ENCODE measurements at regions not wholly inside any gene's neighbourhood (a gene's known extent, or its start where the extent isn't known, plus 50 kb on each side); places are given as distances from the start of the nearest gene placed in this dataset.

DNA sequence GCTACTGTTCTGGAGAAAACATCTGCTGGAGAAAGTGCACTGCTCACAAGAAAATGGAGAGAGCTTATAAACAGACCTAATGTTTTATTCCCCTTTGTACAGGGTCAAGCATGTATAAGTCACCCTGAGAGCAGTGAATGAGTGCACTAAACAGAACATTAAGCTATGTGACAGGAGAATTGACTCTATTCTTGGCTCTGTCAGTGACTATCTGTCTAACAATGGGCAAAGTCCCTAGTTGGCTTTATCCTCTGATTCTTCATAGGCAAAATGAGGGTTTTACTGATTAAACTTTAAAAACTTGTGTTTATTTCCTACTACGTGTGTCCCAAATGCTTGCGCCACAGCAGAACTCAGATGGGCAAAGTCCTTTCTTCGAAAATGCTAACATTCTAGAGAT, 655.1 kb upstream of the SLC39A10 start:
- Mint-ChIP-seq H3K4me1 (no peaks in the 10 kb centered on the region), H3K27ac (no peak overlapping the region), H3K9me3 (no peaks in the 10 kb centered on the region), H3K36me3 (no peaks in the 10 kb centered on the region), H3K4me3 (no peak overlapping the region)
- ATAC-seq (no peak), DNase-seq (ENCODE audit: low spot score in 2 of 2) (no peak)

GRCh38 chr2:194999771-195000170, 657.3 kb upstream of the SLC39A10 start:
- Mint-ChIP-seq H3K4me3 (no peak overlapping the region), H3K36me3 (no peaks in the 10 kb centered on the region), H3K9me3 (no peaks in the 10 kb centered on the region), H3K4me1 (no peaks in the 10 kb centered on the region), H3K27ac (no peak overlapping the region)
- ATAC-seq = no peak
- DNase-seq (ENCODE audit: low spot score in 2 of 2) = no peak

GRCh38 chr2:194992648-194993047, 664.4 kb upstream of the SLC39A10 start:
- no peaks in the 10 kb centered on the region for H3K36me3 Mint-ChIP-seq

GRCh38 chr2:194985258-194985657, 671.8 kb upstream of the SLC39A10 start:
- Mint-ChIP-seq H3K9me3 (peaks cover 23% of the 10 kb centered on the region), H3K4me1 (no peaks in the 10 kb centered on the region), H3K27ac (no peak overlapping the region), H3K4me3 (no peak overlapping the region), H3K36me3 (no peaks in the 10 kb centered on the region)
- ATAC-seq (no peak), DNase-seq (ENCODE audit: low spot score in 2 of 2) (no peak)

More at GRCh38 chr2:194992648-194993047, 664.4 kb upstream of the SLC39A10 start:
- ATAC-seq (no peak), DNase-seq (ENCODE audit: low spot score in 2 of 2) (no peak)
- H3K9me3 Mint-ChIP-seq = no peaks in the 10 kb centered on the region
- H3K4me3 Mint-ChIP-seq = no peak overlapping the region
- no peak overlapping the region for H3K27ac Mint-ChIP-seq
- H3K4me1 Mint-ChIP-seq = no peaks in the 10 kb centered on the region

DNA sequence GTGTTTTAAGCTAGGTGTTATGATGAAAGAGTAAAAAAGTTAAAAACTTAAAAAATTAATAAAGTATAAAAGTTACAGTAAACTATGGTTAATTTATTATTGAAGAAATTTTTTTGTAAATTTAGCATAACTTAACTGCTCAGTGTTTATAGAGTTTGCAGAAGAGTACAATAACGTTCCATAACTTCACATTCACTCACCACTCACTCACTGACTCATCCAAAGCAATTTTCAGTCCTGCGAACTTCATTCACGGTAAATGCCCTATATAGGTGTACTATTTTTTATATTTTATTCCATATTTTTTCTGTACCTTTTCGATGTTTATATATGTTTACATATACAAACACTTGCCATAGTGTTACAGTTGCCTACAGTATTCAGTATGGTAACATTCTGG, 694.8 kb upstream of the SLC39A10 start:
- no peaks in the 10 kb centered on the region for H3K4me1 Mint-ChIP-seq
- no peak for ATAC-seq
- H3K9me3 Mint-ChIP-seq = peaks cover 4% of the 10 kb centered on the region
- H3K4me3 Mint-ChIP-seq = no peak overlapping the region
- no peak overlapping the region for H3K27ac Mint-ChIP-seq
- no peaks in the 10 kb centered on the region for H3K36me3 Mint-ChIP-seq
- DNase-seq (ENCODE audit: low spot score in 2 of 2) = no peak

GRCh38 chr2:194954218-194954617, 702.8 kb upstream of the SLC39A10 start:
- Mint-ChIP-seq H3K27ac (no peak overlapping the region), H3K4me3 (no peak overlapping the region), H3K4me1 (no peaks in the 10 kb centered on the region), H3K36me3 (no peaks in the 10 kb centered on the region), H3K9me3 (peaks cover 8% of the 10 kb centered on the region)
- DNase-seq (ENCODE audit: low spot score in 2 of 2) (no peak), ATAC-seq (no peak)

DNA sequence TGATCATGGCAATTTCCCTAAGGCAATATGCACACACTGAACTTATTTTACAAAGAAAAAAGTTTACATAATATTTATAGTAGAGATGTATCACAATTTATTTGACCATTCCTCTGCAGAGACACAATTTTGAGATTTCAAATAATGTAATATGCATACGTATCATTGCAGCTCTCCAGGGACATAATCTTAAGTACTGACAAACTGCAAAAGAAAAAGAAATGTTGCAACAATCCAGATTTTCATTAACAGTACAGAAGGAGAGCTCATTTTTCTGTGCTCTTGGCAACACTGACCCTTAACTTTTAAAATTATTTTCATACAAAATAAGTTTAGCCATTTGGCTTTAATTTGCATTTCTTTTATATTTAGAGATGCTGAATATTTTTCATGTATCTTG, 710.2 kb upstream of the SLC39A10 start:
- no peaks in the 10 kb centered on the region for H3K9me3 Mint-ChIP-seq
- ATAC-seq (no peak), DNase-seq (ENCODE audit: low spot score in 2 of 2) (no peak)
- no peaks in the 10 kb centered on the region for H3K4me1 Mint-ChIP-seq
- no peak overlapping the region for H3K27ac Mint-ChIP-seq
- no peak overlapping the region for H3K4me3 Mint-ChIP-seq
- H3K36me3 Mint-ChIP-seq = no peaks in the 10 kb centered on the region

DNA sequence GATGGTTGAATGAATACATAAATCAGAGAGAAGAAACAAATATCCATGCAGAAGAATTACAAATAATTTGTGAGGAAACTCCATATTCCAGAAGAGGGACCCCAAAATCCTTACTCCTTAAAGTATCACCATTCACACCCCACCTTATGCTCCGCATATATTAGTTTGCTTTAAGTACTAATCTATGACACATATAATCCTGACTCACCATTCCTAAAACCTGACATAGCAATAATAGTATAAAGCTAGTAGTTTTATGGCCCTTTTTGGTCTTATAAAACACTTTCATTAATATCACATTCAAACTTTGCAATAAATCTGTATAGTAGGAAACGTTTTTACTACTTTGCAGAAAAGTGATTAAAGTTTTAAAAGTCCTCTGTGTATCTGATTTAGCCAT, 719.0 kb upstream of the SLC39A10 start:
- DNase-seq (ENCODE audit: low spot score in 2 of 2) = no peak
- Mint-ChIP-seq H3K9me3 (peaks cover 5% of the 10 kb centered on the region), H3K4me1 (no peaks in the 10 kb centered on the region), H3K27ac (no peak overlapping the region), H3K4me3 (no peak overlapping the region), H3K36me3 (no peaks in the 10 kb centered on the region)
- no peak for ATAC-seq

GRCh38 chr2:194927489-194927888, 729.5 kb upstream of the SLC39A10 start:
- no peaks in the 10 kb centered on the region for H3K36me3 Mint-ChIP-seq
- no peak overlapping the region for H3K27ac Mint-ChIP-seq
- H3K9me3 Mint-ChIP-seq = no peaks in the 10 kb centered on the region
- H3K4me3 Mint-ChIP-seq = no peak overlapping the region
- H3K4me1 Mint-ChIP-seq = no peaks in the 10 kb centered on the region
- no peak for DNase-seq (ENCODE audit: low spot score in 2 of 2)
- no peak for ATAC-seq

DNA sequence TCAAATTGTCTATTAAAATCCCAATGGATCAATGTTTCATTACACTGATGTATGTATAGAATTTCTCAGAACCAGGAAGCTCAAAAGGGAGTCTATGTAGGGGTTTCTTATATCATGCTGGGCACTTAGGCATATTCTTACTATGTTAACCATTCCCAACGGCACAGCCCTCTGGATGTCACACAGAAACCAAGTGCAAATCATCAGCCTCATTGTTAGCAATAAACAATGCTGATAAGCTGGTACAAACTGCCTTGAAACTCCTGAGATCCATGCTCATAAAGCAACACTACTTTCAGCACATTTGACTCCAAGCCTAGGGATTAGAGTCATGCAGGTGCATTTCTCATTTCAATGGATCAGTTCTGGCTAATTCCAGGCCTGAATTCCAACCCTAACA, 730.2 kb upstream of the SLC39A10 start:
- Mint-ChIP-seq H3K4me3 (no peak overlapping the region), H3K36me3 (no peaks in the 10 kb centered on the region), H3K9me3 (no peaks in the 10 kb centered on the region), H3K27ac (no peak overlapping the region), H3K4me1 (no peaks in the 10 kb centered on the region)
- ATAC-seq (no peak), DNase-seq (ENCODE audit: low spot score in 2 of 2) (no peak)

DNA sequence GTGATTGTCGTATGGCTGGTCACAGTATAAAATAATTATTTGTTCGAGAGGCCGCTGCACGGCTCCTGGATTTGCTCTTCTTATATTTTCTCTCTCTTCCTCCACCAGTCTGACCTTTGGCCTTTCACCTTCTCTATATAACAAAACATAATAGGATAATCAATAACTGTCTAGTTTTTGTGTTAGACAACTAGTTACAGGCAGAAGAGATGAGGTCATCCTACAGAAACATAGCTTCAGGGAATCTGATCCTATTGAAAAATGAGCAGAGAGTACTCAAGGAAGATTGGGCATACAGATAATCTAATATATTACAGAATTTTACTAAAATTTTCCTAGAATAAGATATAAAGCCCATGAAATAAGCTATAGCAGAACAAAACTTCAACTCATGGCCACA, 731.3 kb upstream of the SLC39A10 start:
- Mint-ChIP-seq H3K36me3 (no peaks in the 10 kb centered on the region), H3K27ac (no peak overlapping the region), H3K4me1 (no peaks in the 10 kb centered on the region), H3K4me3 (no peak overlapping the region), H3K9me3 (no peaks in the 10 kb centered on the region)
- ATAC-seq (no peak), DNase-seq (ENCODE audit: low spot score in 2 of 2) (no peak)

DNA sequence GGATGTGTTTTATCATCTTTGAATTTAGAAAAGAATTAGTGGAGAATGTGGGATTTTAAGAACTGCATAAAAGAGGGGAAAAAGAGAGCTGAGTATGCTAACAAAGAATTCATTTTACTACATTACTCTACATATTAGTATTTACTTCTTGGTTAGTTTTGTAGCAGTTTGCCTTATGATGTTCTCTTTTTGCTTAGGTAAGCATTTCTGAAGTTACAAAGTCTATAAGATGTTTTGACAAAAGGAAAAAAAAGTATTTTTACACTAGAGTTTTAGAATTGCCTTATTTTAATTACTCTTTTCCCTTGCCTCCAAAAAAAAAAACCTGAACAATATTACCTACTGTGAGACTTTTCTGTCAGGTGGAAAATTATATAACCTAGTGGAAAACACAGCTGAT, 739.5 kb upstream of the SLC39A10 start:
- DNase-seq (ENCODE audit: low spot score in 2 of 2) (no peak), ATAC-seq (no peak)
- Mint-ChIP-seq H3K4me3 (no peak overlapping the region), H3K36me3 (no peaks in the 10 kb centered on the region), H3K4me1 (no peaks in the 10 kb centered on the region), H3K27ac (no peak overlapping the region), H3K9me3 (no peaks in the 10 kb centered on the region)

GRCh38 chr2:194915485-194915884, 741.5 kb upstream of the SLC39A10 start:
- Mint-ChIP-seq H3K27ac (no peak overlapping the region), H3K9me3 (no peaks in the 10 kb centered on the region), H3K4me3 (no peak overlapping the region), H3K36me3 (no peaks in the 10 kb centered on the region), H3K4me1 (no peaks in the 10 kb centered on the region)
- no peak for ATAC-seq
- DNase-seq (ENCODE audit: low spot score in 2 of 2) = no peak

DNA sequence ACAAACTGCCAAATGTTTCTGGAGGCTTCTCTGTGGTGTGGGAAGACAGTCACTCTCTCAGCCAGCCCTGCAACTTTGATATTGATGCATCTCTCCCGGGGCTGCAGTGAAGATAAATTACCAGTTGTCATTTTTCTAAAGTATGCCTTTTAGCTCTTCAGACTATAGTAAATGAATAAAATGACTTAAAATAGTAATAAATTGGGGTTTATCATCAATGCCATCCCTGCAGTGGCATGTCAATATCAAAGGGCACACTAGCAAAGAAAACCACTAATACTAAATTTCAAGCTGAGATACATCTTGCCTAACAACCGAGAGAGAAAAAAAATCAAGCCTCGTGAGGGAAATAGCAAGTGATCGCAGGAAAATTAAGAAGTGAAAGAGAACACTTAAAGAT, 749.5 kb upstream of the SLC39A10 start:
- Mint-ChIP-seq H3K4me3 (no peak overlapping the region), H3K4me1 (no peaks in the 10 kb centered on the region), H3K9me3 (peaks cover 3% of the 10 kb centered on the region), H3K27ac (no peak overlapping the region), H3K36me3 (no peaks in the 10 kb centered on the region)
- ATAC-seq = no peak
- no peak for DNase-seq (ENCODE audit: low spot score in 2 of 2)

DNA sequence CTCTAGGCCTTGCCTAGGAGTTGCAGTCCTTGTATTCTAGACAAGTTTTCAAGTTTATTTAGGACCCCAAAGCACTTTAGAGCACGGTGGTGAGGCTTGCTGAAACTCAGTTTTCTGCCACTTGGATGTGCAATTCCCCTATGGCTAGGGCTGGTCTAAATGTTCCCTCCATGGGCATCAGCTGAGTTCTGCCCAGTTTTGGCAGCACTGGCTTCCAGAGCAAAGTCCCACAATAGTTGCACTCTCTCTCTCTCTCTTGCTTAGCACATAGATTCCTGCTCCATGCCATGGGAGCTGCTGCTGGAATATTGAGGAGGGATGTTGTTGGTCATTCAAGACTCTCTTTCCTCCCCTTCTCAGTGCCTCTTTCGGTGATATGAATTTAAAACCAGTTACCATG, 760.2 kb upstream of the SLC39A10 start:
- no peaks in the 10 kb centered on the region for H3K4me1 Mint-ChIP-seq
- ATAC-seq = no peak
- DNase-seq (ENCODE audit: low spot score in 2 of 2) = no peak
- H3K9me3 Mint-ChIP-seq = no peaks in the 10 kb centered on the region
- no peak overlapping the region for H3K27ac Mint-ChIP-seq
- no peaks in the 10 kb centered on the region for H3K36me3 Mint-ChIP-seq
- no peak overlapping the region for H3K4me3 Mint-ChIP-seq

- DNase-seq (ENCODE audit: low spot score in 2 of 2) = no peak
- no peak for ATAC-seq
- Mint-ChIP-seq H3K27ac (no peak overlapping the region), H3K4me1 (no peaks in the 10 kb centered on the region), H3K4me3 (no peak overlapping the region), H3K9me3 (no peaks in the 10 kb centered on the region), H3K36me3 (no peaks in the 10 kb centered on the region)
These were observed 773.3 kb upstream of the SLC39A10 start for GRCh38 chr2:194883711-194884110.

- ATAC-seq = no peak
- Mint-ChIP-seq H3K4me3 (no peak overlapping the region), H3K4me1 (no peaks in the 10 kb centered on the region), H3K36me3 (no peaks in the 10 kb centered on the region), H3K9me3 (no peaks in the 10 kb centered on the region), H3K27ac (no peak overlapping the region)
- no peak for DNase-seq (ENCODE audit: low spot score in 2 of 2)
These were observed 786.0 kb upstream of the SLC39A10 start for GRCh38 chr2:194870974-194871535.
